ENCODE measurements at regions not wholly inside any gene's neighbourhood (a gene's known extent, or its start where the extent isn't known, plus 50 kb on each side); places are given as distances from the start of the nearest gene placed in this dataset.

DNA sequence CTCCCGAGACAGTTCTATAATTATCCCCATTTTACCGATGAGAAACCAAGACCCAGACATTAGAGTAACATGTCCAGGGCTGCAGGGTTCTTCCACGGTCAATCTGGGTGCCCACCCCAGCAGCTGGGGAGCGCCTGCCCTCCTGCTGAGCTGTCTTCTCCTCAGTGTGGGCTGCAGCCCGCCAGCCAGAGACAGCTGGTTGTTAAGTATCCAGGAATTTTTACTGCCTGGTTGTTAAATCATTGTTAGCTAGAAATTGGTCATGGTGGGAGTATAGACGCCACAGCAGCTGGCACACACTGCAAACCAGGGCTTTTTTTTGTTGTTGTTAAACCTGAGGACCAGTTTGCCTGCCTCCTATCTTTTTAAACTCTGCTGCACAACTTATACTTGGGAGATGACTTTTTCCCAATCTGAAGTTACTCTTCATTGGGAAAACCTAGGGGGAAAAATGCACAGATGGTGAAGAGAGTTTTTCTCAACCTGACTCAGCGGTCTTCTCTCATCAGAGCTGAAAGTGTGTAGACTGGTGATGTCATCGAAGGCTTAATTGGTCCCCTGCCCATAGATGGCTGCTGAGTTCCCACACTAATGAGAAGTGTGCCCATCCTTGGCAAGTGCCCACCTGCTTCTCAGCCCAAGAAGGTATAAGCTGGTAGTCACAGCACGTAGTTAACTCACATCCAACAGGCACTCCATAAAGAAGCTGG, 208.6 kb downstream of the DRD1 start:
- FAIRE-seq = no peak

DNA sequence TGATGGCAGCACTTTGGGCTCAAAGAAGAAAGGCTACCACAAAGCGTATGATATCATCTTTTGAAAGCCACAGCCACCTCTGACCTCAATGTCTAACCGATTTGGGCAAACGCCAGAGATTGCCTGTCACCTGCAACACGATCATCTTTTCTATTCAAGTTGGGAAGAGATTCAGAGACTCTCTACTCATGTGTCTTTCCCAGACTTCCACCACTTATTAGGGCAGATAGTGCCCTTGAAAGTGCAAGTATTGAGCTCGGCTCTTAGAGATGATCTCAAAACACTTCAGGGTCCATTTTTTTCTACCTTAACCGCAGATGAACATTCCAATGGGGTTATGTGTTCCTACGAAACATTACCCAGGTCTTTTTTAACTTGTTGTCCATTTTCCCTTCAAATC, 213.7 kb downstream of the DRD1 start:
- FAIRE-seq = no peak

DNA sequence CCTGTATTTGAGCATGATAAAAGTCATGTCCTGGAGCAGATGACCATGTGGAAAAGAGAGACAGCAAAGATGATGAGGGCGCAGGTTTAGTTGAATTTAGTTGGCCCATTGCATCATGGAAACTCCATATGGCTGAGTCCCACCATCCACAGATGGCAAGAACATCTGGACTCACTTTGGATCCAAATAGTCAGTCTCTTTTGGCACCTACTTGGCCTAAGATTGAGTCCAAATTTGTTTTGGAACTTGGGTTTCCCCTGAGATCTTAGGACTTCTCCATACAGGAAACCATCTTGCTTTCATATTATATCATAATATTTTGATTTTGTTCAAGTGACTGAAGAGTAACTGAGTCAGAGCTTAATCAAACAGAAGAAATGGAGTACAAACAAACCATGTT, 217.5 kb downstream of the DRD1 start:
- FAIRE-seq = no peak

DNA sequence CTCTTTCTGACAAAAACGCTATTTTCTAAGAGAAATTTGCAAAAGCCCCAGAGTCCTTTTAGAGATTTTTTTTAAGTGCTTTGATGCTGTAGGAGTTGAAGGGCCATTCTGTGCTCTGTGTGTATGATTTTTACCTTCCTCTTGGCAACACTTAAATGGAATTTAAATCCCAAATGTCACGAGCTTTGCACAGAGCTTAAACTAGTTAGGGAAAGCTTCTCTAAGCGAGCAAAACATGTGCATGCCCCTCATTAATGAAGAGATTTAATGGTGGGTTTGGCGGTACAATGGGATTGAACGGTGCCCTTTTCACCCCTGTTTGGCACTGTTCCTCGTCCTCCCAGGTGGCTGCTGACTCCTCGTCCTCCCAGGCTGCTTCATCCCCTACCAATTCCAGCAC, 220.7 kb downstream of the DRD1 start:
- no peak for FAIRE-seq

DNA sequence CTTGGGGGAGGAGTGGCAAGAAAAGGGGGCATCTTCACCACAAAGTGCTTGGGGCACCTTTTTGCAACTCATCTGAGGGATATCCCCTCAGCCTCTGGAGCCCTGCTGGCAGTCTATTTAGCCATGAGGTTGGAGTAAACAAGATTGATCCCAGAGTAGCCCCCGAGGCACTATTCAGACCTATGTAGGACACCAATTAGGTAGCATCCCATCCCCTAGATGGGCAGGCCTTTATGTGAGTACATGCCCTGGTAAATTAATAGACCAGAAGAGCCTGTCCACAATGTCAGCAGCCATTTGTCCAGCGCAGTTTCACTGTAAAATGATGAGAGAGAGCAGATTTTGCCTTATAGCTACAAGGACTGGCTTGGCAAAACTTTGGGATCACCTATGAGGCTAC, 221.4 kb downstream of the DRD1 start:
- FAIRE-seq = no peak

DNA sequence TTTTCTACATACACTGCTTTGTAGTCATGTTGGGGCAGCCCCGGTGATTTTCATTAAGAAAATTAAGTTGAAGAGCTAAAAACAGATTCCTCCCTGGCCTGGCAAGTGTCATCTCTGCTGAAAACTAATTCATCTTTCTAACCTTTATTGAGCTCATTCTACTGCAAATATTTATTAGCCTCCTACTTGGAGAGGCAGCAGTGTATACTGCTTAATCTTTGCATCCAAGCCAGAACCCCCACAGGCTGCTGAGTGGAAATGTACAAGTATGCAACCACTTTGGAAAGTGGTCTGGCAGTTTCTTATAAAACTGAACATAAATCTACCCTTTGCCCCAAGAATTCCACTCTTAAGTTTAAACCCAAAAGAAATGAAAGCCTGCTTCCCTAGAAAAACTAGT, 223.4 kb downstream of the DRD1 start:
- FAIRE-seq = no peak

DNA sequence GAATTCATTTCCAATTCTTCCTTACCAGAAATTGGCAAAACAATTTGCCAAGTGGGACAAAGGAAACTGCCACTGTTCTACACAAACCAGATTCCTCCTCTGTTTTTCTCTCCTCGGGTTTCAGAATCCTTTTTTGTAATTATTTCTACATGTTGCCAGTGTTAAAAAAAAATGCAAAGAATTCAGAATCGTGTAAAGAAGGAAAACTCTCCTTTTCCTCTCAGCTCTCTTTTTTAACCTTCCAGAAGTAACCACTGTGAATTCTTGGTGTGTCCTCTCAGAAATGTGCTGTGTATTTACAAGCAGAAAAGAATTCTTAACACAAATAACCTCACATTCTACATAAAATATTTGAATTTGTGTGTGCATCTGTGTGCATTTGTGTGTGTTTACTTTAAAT, 224.6 kb downstream of the DRD1 start:
- FAIRE-seq = no peak

DNA sequence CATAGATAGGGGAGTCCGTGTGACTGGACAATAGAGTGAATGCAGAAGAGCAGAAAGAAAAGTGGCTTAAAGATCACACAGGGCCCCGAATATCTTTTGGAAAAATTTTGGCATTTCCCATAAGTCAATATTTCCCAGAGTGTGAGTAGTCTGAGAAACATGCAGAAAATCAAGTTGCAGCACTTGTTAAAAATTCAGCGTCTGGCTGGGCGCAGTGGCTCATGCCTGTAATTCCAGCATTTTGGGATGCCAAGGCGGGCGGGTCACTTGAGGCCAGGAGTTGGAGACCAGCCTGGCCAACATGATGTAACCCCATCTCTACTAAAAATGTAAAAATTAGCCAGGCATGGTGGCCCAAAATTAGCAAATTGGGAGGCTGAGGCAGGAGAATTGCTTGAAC, 227.0 kb downstream of the DRD1 start:
- FAIRE-seq = no peak

DNA sequence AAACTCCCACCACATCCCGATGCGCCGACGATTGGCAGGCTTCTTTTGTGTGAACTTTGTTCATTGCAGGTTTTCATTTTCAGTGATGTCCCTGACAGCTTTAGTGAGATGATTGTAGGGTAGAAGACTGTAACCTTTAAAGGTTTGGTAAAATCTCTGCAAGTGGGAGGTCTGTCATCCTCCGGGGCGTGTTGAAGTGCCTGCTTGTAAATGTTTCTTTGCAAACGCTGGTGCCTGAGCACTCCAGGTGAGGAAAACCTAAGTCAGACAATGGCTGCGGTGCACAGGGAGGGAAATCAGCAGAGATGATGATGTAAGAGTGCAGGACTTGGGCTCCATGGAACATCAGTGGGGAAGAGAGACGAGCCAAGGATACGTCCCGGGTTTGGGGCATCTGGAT, 228.1 kb downstream of the DRD1 start:
- FAIRE-seq = no peak

DNA sequence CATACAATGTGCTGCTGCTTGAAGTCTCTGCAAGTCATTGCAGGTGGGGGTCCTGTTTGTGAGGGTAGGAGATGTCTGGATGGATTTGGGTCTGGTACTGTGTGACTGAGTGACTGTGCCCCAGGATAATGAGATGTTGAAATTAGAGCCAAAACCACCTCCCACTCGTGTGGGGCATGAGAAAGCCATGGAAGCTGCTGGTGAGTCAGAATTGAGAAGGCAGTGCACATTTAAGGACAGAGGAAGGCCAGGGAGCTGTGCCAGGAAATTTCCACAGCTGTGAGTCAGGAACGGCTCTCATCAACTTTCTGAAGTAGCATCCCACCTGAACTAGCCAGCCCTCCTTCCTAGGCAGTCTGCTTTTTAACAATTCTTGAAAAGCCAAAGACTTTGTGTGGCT, 229.8 kb downstream of the DRD1 start:
- FAIRE-seq = no peak

DNA sequence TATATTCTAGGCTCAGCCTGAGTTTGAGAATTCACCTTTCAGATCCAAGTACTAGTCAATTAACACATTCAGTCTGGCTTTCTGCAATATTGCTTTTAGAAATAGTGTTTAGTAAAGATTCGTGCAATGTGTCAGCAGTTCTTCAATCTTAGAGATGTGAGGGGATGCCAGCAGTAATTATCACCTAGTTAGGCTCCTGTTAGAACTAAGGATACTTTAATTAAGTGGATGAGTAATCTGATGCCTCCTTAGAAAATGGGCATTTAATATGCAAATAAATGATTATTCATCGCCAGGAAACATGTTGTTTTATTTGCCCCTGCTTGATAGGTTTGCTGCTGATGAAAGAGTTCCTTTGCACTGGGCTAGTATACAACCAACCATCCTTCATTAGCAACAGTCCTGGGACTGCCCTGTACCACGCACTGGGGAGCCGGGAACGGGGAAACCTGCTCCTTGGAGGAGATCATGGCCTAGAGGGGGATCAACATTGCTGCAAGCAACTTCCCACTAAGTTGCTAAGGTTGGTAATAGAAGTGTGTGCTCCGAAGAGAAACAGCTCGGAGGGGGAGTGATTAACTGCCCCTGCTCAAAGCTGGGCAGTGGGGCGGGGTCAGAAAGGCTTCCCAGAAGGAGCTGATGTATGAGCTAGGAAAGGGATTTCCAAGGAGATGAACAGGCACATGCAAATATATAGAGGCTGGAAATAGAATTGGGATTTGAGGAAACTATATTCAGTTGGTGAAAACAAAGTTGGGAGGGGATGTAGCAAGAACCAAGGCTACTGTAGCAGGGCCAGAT, 231.8 kb downstream of the DRD1 start:
- FAIRE-seq = no peak

DNA sequence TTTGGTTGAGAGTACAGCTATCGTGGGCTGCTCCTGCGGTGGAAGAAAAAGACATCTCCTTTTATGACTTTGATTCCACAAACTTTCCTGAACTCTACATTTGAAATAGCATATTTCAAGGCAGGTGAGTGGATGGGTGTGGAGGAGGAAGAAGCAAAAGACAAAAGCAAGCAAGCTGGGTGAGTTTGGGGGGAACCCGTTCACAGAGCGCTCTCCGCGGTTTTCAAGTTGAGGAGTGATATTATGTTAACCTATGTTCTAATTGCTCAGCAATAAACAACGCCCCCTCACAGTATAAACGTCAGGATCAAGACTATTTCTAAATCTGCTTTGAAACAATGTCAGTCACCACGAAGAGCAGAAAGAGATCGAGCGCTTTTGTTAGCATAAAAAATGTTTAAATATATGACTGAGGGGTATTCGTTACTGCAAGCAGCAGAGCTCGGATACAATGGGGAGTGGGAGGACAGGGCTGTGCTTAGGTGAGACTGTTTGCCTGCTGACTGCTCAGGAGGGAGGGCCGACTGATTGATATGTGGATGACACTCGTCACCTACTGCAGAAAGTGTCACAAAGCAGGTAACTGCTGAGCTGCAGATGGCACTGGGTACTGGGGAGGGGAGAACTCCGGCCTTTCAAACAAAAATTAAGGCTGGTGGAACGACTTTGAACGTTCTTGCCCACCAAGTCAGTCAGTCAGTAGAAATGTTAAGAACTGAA, 236.5 kb downstream of the DRD1 start:
- FAIRE-seq = no peak

DNA sequence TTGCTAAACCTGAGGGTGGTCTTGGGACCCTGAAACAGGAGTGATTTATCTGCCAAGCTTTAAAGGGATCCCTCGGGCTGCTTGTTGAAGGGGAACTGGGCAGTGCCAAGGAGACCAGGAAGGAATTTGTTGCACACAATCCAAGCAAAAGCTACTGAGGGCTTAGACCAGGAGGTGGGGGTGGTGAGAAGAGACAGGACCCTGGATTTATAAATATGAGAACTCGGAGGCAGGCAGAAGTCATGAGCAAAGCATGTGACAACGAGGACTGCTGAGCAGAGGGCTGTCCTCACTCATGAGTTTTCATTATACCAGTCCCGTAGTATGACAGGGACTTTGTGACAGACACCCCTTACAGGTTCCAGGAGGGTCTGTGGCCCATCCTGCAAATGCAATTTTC, 237.3 kb downstream of the DRD1 start:
- FAIRE-seq = no peak

DNA sequence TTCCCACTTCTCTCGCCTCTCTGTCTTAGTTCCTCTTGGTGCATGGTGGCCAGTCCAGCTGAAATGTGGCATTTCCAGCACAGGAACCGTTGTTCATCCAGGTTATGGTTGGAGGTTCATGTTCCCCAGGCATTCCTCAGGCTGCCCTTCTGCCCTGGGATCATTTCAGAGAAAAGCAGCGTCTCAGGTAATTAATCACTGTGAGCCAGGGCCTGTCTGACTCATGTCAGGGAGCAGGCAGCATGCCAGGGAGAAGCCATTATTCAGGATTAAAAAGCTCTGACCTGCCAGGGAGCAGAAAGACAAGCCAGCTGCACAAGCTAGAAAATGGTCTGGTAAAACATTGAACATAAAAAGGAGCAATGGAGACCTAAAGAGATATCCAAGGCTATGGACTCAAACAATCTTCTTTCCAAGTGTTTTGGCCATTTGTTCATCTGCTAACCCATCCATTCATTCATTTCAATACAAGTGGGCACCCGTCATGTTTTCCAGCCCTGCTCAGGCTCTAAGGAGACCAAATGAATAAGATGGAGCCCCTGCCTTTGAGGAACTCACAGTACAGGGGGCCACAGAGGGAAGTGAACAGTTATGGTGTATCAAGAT, 241.4 kb downstream of the DRD1 start:
- FAIRE-seq = no peak

DNA sequence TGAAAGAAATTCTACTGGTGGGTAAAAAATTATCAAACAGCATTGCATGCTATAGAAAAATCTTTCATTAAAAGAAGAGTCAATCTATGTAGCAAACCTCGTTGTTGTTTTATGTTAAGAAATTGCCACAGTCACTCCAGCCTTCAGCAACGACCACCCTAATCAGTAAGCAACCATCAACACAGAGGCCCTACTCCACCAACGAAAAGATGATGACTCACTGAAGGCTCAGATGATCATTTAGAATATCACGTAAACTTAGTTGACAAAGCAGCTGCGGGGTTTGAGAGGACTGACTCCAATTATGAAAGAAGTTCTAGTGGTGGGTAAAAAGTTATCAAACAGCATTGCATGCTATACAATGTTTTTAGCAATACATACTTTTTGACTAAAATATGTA, 242.6 kb downstream of the DRD1 start:
- FAIRE-seq = no peak

DNA sequence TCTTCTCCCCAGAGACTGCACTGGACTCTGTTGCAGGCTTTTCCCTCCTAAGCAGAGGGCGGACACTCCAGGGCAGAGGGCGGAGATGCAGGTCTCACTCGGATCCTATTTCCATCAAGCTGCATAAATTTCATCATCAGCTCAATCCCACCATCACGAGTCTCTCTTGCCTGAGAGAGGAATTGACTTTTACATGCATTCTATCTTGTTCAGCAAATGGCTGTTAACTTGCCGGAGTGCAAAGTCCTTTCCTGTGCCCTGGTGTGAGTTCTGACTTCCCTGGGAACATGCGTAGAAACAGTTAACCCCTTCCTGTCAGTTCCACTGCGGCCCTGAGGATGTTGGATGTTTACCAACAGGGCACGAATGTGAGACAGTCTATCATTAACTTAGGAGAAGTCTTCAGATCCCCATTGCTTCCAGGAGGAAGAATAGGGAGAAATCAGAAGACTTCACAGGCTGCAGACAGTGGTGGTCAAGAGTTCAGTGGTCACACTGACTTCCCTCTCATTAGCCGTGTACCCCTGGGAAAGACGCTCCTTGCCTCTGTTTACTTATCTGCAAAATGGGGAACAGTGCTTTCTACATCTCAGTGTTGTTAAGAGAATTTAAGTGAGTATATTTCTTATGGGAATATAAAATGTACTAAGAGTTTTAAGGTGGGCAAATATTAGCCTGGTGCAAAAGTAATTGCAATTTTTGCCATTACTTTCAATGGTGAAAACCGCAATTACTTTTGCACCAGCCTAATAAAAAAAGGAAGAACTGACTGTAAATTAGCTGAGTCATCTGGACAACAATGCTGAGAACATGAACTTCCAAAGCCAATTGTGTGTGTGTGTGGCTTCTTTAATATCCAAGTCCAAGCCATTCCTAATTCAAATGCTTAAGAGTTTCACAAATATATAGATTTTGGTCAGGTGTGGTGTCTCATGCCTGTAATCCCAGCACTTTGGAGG, 248.0 kb downstream of the DRD1 start:
- no peak for FAIRE-seq

DNA sequence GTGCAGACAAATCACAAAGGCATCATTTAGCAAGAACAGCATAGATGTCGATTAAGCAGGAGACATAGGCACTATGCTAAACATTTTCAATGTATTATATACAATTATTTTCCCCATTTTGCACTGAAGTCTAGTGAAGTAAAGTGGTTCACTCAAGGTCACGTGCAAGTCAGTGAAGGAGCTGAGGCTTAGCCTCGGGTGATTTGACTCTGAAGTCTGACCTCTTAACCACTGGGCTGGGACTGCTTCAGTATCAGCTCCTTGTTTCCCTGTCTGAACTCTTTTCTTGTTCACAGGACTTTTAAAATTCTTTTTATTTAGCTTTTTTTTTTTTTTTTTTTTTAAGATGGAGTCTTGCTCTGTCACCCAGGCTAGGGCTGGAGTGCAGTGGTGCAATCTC, 262.7 kb downstream of the DRD1 start:
- FAIRE-seq = no peak

DNA sequence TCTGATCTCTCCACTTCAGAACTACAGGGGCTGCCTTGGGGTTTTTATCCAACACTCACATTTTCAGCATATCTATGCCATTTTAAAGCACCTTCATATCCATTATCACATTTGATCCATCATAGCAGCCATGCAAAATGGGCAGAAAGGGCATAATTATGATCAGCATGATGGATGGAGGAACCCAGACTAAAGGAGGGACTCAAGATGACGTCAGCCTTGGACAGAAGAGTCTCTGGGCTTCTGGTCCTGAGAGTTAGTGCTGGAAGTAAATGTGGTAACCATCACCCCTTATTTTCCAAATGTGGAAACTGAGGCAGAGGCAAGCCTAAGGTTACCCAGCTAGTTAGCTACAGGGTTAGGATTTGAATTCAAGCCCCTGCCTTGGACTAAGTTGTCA, 273.1 kb downstream of the DRD1 start:
- no peak for FAIRE-seq

DNA sequence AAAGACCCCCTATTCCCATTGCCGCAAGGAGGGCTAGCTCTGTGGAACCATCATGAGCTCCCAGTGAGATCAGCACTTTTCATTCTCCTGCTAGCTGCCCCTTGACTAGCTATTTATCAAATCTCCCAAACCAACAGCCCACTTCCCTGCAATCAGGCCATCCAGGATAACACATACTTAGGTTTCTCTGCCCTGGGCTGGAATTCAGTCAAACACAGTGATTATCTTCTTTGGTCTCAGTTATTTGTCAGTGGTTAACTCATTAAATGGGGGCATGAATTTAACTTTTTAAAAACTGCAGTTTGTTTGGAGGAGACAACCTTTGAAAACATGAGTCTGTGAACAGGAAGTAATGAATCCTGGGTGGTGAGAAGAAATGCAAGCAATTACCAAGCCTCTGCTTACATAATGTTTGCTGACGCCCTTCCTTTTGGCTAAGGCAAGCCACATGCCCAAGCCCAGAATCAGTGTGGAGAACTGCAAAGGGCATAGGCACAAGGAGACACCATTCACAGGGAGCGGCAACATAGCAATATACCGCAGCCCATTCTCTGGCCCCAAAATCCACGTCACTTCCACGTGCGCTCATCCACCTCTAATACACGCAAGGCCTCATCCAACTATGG, 275.0 kb downstream of the DRD1 start:
- FAIRE-seq = no peak

DNA sequence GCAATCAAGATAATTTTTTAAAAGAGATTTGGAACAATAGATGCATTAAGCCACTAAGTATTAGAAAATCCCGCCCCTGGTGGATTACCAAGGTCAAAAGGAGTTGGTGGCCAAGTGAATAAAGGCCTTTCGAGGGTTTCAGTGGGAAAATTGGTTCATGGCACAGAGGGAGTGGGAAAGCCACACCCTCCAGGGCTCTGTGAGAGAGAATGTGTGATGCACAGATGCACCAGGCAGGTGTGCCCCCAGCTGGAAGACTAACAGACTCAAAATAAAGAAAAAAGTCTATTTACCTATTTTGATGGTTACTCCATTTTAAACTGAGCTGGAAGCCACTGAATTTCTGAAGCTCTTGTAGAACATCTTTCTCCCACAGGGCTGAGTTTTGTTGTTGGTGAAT, 278.0 kb downstream of the DRD1 start:
- no peak for FAIRE-seq

DNA sequence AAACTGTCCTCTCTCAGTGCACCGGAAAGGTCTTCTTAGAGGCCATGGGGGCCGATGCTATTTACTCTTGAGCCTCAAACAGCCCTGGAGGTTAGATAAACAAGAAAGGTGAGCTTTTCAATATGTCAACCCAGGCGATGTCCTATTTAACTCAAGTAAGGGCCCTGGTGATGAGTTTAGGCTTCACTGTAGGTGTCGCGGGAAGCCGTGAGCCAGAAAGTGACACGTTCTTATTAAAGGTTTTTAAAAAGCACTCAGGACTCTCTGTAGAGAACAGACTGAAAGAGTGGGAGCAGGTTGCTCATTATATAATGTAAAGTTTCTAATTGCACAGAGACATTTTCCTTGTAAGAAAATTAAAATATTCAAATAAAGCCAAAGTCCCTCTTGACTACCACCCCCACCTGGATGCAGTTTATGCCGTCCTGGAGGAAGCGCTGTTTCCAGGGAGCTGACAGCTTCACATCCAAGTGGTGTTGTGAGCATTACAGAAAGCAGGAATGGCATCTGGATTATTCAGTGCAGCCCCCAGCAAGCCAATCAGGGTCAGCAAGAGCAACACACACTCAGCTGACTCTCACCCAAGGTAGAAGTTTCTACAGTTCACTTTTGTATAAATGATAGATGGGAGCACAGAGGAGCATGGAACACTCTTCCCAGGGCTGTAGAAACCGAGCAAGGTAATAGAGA, 280.3 kb downstream of the DRD1 start:
- no peak for FAIRE-seq
